Ectodermal cell (in vitro differentiated cells): ENCODE measurements at regions not wholly inside any gene's neighbourhood (a gene's known extent, or its start where the extent isn't known, plus 50 kb on each side); places are given as distances from the start of the nearest gene placed in this dataset.

Source experiments
- H3K27ac ChIP-seq: 2 replicates; pipeline ENCODE4 v1.7.0; 2013; ENCODE audit warnings: mild to moderate bottlenecking, low read depth, low read length; ENCODE audit not compliant: insufficient read depth, poor library complexity, severe bottlenecking
- H3K27me3 ChIP-seq: 2 replicates; pipeline ENCODE4 v1.7.0; 2013; ENCODE audit warnings: mild to moderate bottlenecking, low read length; ENCODE audit not compliant: insufficient read depth, control insufficient read depth, poor library complexity, severe bottlenecking
- H3K36me3 ChIP-seq: one replicate; pipeline ENCODE4 v1.7.0; 2013; ENCODE audit warnings: low read length; ENCODE audit not compliant: control insufficient read depth, insufficient read depth
- H3K4me1 ChIP-seq: one replicate; pipeline ENCODE4 v1.7.0; 2013; ENCODE audit warnings: low read length; ENCODE audit not compliant: control insufficient read depth, insufficient read depth
- H3K4me3 ChIP-seq: 2 replicates; pipeline ENCODE4 v1.7.0; 2013; ENCODE audit warnings: low read depth, low read length, control low read depth; ENCODE audit not compliant: insufficient read depth
- H3K9me3 ChIP-seq: 2 replicates; pipeline ENCODE4 v1.7.0; 2013; ENCODE audit warnings: mild to moderate bottlenecking, low read length, moderate library complexity; ENCODE audit not compliant: control insufficient read depth
- WGBS, 2 experiments: methylation state at CpG; one replicate each; pipeline ENCODE4 v1.1.7; 2013; ENCODE audit warnings: missing lambda C conversion rate in 2 of 2; 5-methylcytosine and 5-hydroxymethylcytosine counted together

DNA sequence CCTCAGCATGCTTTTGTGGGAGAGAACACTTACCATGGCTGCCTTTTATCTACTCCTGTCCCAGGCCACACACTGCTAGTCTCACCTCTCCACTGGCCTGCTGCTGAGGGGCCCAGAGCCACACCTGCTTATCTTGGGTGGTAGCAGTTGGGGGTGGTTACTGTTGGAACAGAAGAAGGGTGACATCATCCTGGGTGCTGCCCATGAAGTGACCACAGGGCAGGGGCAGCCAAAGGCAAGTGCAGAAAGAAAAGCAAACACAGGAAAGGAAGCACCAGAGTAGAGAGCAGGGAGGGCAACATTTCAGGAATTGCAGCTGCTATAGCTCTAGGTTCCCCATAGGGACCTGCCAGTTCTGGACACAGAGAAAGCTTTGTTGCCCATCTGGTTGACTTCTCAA, 345.2 kb downstream of the VPS13C start:
- Histone ChIP-seq H3K4me1 (peaks cover 6% of the 10 kb centered on the region), H3K36me3 (no peaks in the 10 kb centered on the region), H3K27me3 (no peaks in the 10 kb centered on the region), H3K9me3 (no peaks in the 10 kb centered on the region), H3K27ac (no peak overlapping the region), H3K4me3 (no peak overlapping the region)

DNA sequence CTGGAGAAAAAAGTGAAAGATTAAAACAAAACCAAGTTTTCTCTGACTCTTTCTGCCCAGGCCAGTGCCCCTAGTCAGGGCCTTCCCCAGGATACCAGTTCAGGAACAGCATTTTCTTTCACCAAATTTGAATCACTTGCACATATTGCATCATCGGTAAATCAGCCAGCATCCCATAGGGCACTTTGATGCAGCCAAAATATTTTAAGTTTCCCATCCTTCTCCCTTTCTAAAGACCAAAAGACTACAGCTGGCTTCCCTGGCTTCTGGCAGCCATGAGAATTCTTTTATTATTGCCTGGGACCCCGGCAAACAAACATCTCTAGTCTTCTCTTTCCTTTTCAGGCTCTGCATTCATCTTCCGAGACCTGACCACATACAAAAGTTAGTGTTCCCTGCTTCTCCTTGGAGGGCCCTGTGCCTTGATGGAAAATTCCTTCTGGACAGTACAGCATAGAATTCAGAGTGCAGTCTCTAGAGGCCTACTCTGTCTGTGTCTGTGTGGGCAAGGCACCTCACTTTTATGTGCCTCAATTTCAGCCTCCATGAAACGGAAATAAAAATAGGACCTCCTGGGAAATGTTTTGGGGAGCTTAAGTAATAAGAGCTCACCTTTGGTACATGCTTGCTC, 348.0 kb downstream of the VPS13C start:
- Histone ChIP-seq H3K27me3 (no peaks in the 10 kb centered on the region), H3K36me3 (no peaks in the 10 kb centered on the region), H3K4me1 (no peaks in the 10 kb centered on the region), H3K27ac (no peak overlapping the region), H3K9me3 (no peaks in the 10 kb centered on the region), H3K4me3 (no peak overlapping the region)
- WGBS, 2 experiments, result 89 to 90% methylated on average over 4 of the region's 4 CpGs

DNA sequence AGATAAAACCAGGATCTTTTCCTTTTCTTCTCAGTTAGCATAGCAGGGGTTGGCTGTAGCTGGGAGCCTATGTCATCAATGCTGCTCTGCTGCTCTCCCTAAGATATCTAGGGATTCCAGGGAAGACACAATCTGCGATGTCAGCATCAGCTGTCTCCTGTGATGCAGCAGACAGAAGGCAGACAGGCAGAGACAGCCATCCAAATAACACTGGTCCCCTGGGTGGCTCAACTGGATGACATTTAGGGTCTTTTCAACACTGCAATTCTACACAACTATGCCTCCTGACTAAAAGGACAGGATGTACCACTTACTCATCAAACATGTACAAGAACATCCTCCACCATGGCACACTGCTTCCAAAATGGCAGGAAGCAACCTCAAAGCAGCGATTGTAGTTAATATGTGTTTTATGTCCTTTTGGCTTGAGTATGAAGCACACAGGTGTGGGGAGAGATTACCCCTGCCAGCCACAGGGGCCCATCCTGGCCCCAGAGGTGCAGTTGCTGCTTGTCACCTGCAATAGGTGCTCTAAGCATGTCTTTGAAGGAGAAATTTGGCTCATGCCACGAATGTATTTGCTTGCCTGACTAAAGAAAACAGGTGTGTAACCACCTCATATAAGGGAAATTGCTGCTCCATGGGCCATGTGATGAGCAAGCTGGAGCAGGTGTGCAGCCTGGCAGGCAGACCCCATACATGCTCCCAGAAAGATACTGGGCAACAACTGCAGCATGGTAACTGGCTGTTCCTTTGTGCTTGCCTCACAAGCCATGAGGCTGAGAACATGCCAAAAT, 357.8 kb downstream of the VPS13C start:
- Histone ChIP-seq H3K9me3 (no peaks in the 10 kb centered on the region), H3K4me1 (no peaks in the 10 kb centered on the region), H3K4me3 (no peak overlapping the region), H3K27ac (no peak overlapping the region), H3K27me3 (no peaks in the 10 kb centered on the region), H3K36me3 (no peaks in the 10 kb centered on the region)
- WGBS, 2 experiments, result 67 to 71% methylated on average over 3 of the region's 3 CpGs

DNA sequence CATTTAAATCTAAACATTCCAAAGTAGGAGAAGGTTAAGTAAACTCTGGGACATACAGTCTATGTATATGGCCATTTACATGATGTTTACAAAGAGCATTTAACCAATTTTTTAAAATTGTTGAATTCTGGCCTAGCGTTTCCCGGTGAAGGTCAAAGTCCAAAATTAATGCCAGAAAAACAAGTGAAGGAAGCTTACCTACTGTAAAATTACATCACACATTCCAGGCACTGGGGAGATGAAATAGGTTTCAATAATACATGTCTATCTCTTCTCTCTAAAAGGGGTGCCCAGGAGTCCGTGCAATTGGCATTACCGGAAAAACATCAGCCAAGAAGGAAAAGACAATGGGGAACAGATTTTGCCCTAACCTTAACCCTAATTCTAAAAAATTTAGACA, 358.8 kb downstream of the VPS13C start:
- Histone ChIP-seq H3K27me3 (no peaks in the 10 kb centered on the region), H3K27ac (no peak overlapping the region)
- WGBS, 2 experiments, result 90 to 93% methylated on average over 4 of the region's 4 CpGs

DNA sequence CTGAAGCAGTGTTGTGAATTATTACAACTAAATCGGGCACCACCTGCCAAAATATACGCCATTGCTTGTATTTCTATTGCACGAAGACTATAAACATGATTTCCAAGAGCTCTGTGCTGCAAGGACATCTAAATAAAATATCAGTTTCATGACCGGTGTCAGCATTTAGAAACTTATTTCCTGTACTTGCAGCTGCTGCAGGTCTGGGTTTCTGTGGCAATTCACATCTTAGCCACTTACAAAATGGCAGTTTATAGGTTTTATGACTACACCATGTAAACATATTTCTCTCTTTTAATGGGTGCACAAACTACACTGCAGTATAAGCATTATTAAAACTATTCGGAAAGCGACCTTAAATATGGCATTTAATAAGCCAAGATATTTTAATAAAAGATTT, 359.4 kb downstream of the VPS13C start:
- Histone ChIP-seq H3K27ac (no peak overlapping the region), H3K36me3 (no peaks in the 10 kb centered on the region), H3K27me3 (no peaks in the 10 kb centered on the region), H3K4me3 (no peak overlapping the region), H3K4me1 (no peaks in the 10 kb centered on the region), H3K9me3 (no peaks in the 10 kb centered on the region)
- WGBS, 2 experiments, result 92 to 93% methylated on average over 4 of the region's 6 CpGs

More for the DNA sequence above, 358.8 kb downstream of the VPS13C start:
- no peaks in the 10 kb centered on the region for H3K9me3 ChIP-seq
- no peaks in the 10 kb centered on the region for H3K36me3 ChIP-seq
- H3K4me3 ChIP-seq, result no peak overlapping the region
- no peaks in the 10 kb centered on the region for H3K4me1 ChIP-seq

DNA sequence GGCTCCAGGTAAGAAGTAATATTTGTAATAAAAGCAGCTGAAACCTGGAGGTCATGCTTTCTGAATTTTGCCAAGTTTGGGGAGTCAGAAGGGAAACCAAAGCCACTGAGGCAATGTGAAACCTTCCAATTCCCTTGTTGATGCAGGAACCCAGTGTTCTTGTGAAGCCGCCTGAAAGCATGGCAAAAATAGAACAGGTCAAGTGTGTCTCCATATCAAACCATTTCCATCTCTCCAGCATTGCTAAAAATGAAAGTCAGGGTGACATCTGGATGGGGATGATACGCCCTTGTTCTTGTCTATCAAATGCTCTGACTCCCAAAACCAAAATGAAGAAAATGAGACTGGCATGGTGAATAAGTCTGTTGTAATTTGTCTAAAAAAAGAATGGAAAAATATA, 362.5 kb downstream of the VPS13C start:
- Histone ChIP-seq H3K27me3 (no peaks in the 10 kb centered on the region), H3K27ac (no peak overlapping the region), H3K4me3 (no peak overlapping the region), H3K4me1 (no peaks in the 10 kb centered on the region), H3K36me3 (no peaks in the 10 kb centered on the region), H3K9me3 (no peaks in the 10 kb centered on the region)
- WGBS, 2 experiments, result 96 to 100% methylated on average over 2 of the region's 2 CpGs

DNA sequence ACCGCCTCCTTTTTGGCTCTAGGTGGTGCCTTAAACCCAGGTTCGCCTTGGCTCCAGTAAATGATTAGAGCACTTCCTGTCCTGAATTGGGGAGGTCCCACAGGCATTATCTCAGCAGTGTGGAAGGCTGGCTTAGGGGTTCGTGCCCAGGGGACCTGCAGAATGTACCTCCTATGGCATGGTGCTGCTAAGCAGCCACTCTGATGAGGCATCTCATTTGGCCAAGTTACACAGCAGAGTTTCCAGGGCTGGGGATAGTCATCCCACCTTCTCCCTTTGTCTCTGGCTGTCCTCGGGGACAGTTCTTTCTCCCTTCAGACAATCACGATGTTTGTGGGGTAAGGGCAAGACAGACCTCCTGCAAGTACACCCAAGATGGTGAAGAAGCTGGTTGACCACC, 371.2 kb downstream of the VPS13C start:
- H3K9me3 ChIP-seq, result no peaks in the 10 kb centered on the region
- no peaks in the 10 kb centered on the region for H3K36me3 ChIP-seq
- no peaks in the 10 kb centered on the region for H3K27me3 ChIP-seq
- 96 to 97% methylated on average over 4 to 5 of the region's 5 CpGs for WGBS, 2 experiments
- H3K4me1 ChIP-seq, result peaks cover 3% of the 10 kb centered on the region
- H3K27ac ChIP-seq, result no peak overlapping the region
- H3K4me3 ChIP-seq, result no peak overlapping the region

DNA sequence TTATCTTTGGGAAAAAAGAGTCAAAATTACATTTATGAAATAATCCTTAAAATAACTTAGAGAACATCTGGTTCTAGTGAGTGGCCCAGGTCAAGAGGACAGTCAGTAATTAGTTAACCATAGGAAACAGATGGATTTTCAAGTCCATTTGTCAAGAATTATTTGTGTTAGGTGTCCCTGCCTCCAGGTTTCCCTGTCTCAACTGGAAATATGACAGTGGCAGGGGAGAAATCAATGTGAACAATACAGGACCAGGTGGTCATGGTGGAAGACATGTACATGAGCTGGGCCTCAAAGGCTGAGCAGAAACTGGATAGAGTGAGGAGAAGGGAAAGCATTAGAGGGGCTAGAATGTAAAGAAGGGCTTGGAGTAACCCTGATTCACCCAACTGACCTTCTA, 372.6 kb downstream of the VPS13C start:
- H3K36me3 ChIP-seq, result no peaks in the 10 kb centered on the region
- no peaks in the 10 kb centered on the region for H3K9me3 ChIP-seq
- H3K27me3 ChIP-seq, result no peaks in the 10 kb centered on the region
- H3K27ac ChIP-seq, result no peak overlapping the region
- no peak overlapping the region for H3K4me3 ChIP-seq
- peaks cover 3% of the 10 kb centered on the region for H3K4me1 ChIP-seq

DNA sequence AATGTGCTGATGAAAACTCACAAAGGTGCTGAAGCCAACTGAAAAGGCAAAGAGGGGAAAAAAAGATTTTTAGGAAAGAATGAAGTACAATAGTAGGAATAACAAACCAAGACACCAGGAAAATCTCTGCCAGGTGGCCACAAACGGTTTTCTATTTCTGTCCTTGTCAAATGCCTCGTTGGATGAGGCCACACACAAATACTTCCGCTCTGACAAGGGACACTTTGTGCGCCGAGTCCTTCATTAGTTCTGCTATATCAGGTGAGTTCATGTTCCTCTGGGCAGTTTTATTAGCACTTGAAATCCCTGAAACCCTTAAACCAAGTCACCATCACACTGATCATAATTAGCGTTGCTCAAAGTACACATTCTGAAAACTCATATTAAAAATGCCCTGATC, 373.1 kb downstream of the VPS13C start:
- Histone ChIP-seq H3K4me3 (no peak overlapping the region), H3K4me1 (peaks cover 6% of the 10 kb centered on the region), H3K9me3 (no peaks in the 10 kb centered on the region), H3K27ac (no peak overlapping the region), H3K36me3 (no peaks in the 10 kb centered on the region), H3K27me3 (no peaks in the 10 kb centered on the region)
- WGBS, 2 experiments, result 89 to 90% methylated on average over 6 of the region's 6 CpGs

DNA sequence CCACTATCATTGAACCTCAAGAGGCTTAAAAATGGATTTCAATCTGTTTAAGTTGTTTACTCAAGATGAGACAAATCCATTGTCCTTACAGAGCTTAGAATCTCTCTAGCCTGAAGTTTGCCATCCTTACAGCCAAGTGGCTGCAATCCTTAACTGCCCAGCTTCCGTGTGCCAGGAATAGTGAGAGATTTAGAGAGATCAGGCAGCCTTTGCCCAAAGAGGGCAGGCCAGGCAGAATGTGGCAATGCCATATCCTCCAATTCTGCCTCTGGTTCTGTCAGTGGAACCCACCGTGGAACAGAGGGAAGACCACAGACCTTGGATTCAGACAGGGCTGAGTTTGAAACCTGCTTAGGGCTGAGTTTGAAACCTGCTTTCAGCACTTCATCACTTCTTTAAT, 374.3 kb downstream of the VPS13C start:
- no peak overlapping the region for H3K27ac ChIP-seq
- no peaks in the 10 kb centered on the region for H3K36me3 ChIP-seq
- H3K4me3 ChIP-seq, result no peak overlapping the region
- H3K4me1 ChIP-seq, result peaks cover 8% of the 10 kb centered on the region
- H3K9me3 ChIP-seq, result no peaks in the 10 kb centered on the region
- no peaks in the 10 kb centered on the region for H3K27me3 ChIP-seq
- WGBS, 2 experiments, result 91 to 96% methylated on average over 2 of the region's 2 CpGs
